Activated T-helper 17 cell treated with anti-CD3 and anti-CD28 coated beads, Interleukin-2, amount 50 U/mL, for 72 hours (primary cell): ENCODE measurements at regions not wholly inside any gene's neighbourhood (a gene's known extent, or its start where the extent isn't known, plus 50 kb on each side); places are given as distances from the start of the nearest gene placed in this dataset.
A peak's percentile ranks its signal among the peaks of the same experiment; 100 is the strongest.

Experiments used
- ATAC-seq: fragments of 150-1000 bp; cut with Tn5 transposase; replicated peaks from 2 replicates; pipeline ENCODE4 v1.10.0; 2021; ENCODE audit warnings: mild to moderate bottlenecking, moderate library complexity
- H3K27ac Mint-ChIP-seq: one replicate; pipeline ENCODE4 v1.8.0; 2022; ENCODE audit warnings: mixed read lengths
- H3K27me3 Mint-ChIP-seq: one replicate; pipeline ENCODE4 v1.8.0; 2022; ENCODE audit warnings: mixed read lengths
- H3K36me3 Mint-ChIP-seq: one replicate; pipeline ENCODE4 v1.8.0; 2022; ENCODE audit warnings: low read depth, mild to moderate bottlenecking, mixed read lengths
- H3K4me1 Mint-ChIP-seq: one replicate; pipeline ENCODE4 v1.8.0; 2022; ENCODE audit warnings: mixed read lengths
- H3K4me3 Mint-ChIP-seq: one replicate; pipeline ENCODE4 v1.8.0; 2022; ENCODE audit warnings: mild to moderate bottlenecking, mixed read lengths
- H3K9me3 Mint-ChIP-seq: one replicate; pipeline ENCODE4 v1.8.0; 2022; ENCODE audit warnings: mixed read lengths

- no peak for ATAC-seq
- Mint-ChIP-seq H3K9me3 (peaks cover 5% of the 10 kb centered on the region), H3K4me1 (no peaks in the 10 kb centered on the region), H3K27me3 (no peaks in the 10 kb centered on the region), H3K36me3 (no peaks in the 10 kb centered on the region), H3K27ac (no peak overlapping the region), H3K4me3 (no peak overlapping the region)
These were observed 1193.7 kb upstream of the CDH18 start for GRCh38 chr5:21181609-21182125.

- Mint-ChIP-seq H3K36me3 (no peaks in the 10 kb centered on the region), H3K27ac (no peak overlapping the region), H3K27me3 (no peaks in the 10 kb centered on the region), H3K4me1 (no peaks in the 10 kb centered on the region), H3K4me3 (no peak overlapping the region), H3K9me3 (peaks cover 4% of the 10 kb centered on the region)
- ATAC-seq: no peak
These were observed 1185.5 kb upstream of the CDH18 start for GRCh38 chr5:21173526-21173925.

DNA sequence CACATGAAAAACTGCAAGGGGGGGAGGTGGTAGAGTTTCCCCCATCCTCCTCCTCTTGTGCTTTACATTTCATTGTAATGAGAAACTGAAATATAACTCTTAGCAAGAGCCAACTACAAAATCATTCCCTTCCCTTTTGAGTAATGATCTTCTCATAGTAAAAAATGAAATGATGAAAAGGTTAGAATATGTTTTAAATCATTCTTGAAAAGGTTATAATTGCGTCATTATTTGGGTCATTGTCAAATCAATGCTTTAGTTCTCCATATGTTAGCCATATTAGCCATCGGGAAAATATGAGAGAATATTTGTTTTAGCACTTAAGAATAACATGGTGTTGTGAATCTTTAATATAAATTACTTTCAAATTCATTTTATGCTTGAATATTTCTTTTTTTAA, 1185.0 kb upstream of the CDH18 start:
- H3K4me1 Mint-ChIP-seq: no peaks in the 10 kb centered on the region
- H3K36me3 Mint-ChIP-seq: no peaks in the 10 kb centered on the region
- H3K9me3 Mint-ChIP-seq: peaks cover 4% of the 10 kb centered on the region
- no peaks in the 10 kb centered on the region for H3K27me3 Mint-ChIP-seq
- H3K27ac Mint-ChIP-seq: no peak overlapping the region
- no peak overlapping the region for H3K4me3 Mint-ChIP-seq
- no peak for ATAC-seq

GRCh38 chr5:21171038-21171437, 1183.0 kb upstream of the CDH18 start:
- Mint-ChIP-seq H3K27me3 (no peaks in the 10 kb centered on the region), H3K9me3 (peaks cover 4% of the 10 kb centered on the region), H3K27ac (no peak overlapping the region), H3K4me3 (no peak overlapping the region), H3K4me1 (no peaks in the 10 kb centered on the region), H3K36me3 (no peaks in the 10 kb centered on the region)
- ATAC-seq: no peak

DNA sequence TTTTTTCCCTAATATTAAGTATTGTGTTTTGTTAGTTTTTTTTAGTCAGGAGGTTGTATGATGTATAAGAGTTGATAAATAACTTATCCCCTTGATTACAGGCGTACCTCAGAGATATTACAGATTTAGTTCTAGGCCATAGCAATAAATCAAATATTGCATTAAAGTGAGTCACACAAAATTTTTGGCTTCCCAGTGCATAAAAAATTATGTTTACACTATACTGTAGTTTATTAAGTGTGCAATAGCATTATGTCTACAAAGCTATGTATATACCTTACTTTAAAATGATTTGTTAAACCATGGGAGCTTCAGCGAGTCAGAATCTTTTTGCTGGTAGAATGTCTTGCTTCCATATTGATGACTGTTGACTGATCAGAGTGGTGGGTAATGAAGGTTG, 1180.6 kb upstream of the CDH18 start:
- peaks cover 4% of the 10 kb centered on the region for H3K9me3 Mint-ChIP-seq
- ATAC-seq: no peak
- no peaks in the 10 kb centered on the region for H3K27me3 Mint-ChIP-seq
- no peak overlapping the region for H3K4me3 Mint-ChIP-seq
- no peaks in the 10 kb centered on the region for H3K4me1 Mint-ChIP-seq
- no peak overlapping the region for H3K27ac Mint-ChIP-seq
- no peaks in the 10 kb centered on the region for H3K36me3 Mint-ChIP-seq

- no peaks in the 10 kb centered on the region for H3K27me3 Mint-ChIP-seq
- H3K4me3 Mint-ChIP-seq: no peak overlapping the region
- H3K36me3 Mint-ChIP-seq: no peaks in the 10 kb centered on the region
- peaks cover 11% of the 10 kb centered on the region for H3K9me3 Mint-ChIP-seq
- no peak overlapping the region for H3K27ac Mint-ChIP-seq
- no peaks in the 10 kb centered on the region for H3K4me1 Mint-ChIP-seq
- no peak for ATAC-seq
These were observed 1177.3 kb upstream of the CDH18 start for GRCh38 chr5:21165344-21165743.

- H3K27ac Mint-ChIP-seq: no peak overlapping the region
These were observed 1176.4 kb upstream of the CDH18 start for GRCh38 chr5:21164425-21164824.

DNA sequence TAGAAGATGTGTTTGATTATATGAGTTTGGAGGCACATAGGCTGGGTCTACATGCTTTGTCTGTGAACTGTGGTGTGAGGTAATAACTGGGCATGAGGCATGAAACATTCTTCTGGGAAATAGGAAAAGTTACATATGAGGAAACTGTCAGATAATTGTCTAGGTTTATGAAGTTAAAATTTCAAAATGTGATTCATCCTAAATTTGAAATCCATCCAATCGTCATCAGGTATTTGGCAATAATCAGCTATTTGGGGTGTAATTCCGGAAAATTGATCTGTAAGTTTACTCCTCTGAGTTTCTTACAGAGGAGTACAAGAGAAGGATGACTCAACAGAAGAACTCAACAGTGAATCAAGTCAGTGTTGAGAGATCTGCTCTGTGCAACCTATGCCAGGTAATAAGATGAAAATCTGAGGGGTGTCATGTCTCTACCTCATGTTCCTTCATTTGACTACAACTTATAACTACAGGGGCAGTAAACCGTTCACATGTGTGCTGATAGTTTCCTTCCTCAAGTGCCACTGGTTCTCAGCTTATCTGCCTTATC, 1171.6 kb upstream of the CDH18 start:
- H3K4me1 Mint-ChIP-seq: no peaks in the 10 kb centered on the region
- no peaks in the 10 kb centered on the region for H3K36me3 Mint-ChIP-seq
- no peak overlapping the region for H3K27ac Mint-ChIP-seq
- no peak overlapping the region for H3K4me3 Mint-ChIP-seq
- H3K9me3 Mint-ChIP-seq: peaks cover 15% of the 10 kb centered on the region
- H3K27me3 Mint-ChIP-seq: no peaks in the 10 kb centered on the region
- no peak for ATAC-seq

More at GRCh38 chr5:21164425-21164824, 1176.4 kb upstream of the CDH18 start:
- Mint-ChIP-seq H3K36me3 (no peaks in the 10 kb centered on the region), H3K4me1 (no peaks in the 10 kb centered on the region), H3K4me3 (no peak overlapping the region), H3K9me3 (peaks cover 11% of the 10 kb centered on the region), H3K27me3 (no peaks in the 10 kb centered on the region)
- ATAC-seq: no peak

- H3K4me3 Mint-ChIP-seq: no peak overlapping the region
- ATAC-seq: no peak
- no peaks in the 10 kb centered on the region for H3K4me1 Mint-ChIP-seq
- no peak overlapping the region for H3K27ac Mint-ChIP-seq
- no peaks in the 10 kb centered on the region for H3K36me3 Mint-ChIP-seq
- peaks cover 8% of the 10 kb centered on the region for H3K9me3 Mint-ChIP-seq
- no peaks in the 10 kb centered on the region for H3K27me3 Mint-ChIP-seq
These were observed 1166.5 kb upstream of the CDH18 start for GRCh38 chr5:21154526-21154925.

GRCh38 chr5:21152611-21153010, 1164.6 kb upstream of the CDH18 start:
- Mint-ChIP-seq H3K4me3 (no peak overlapping the region), H3K27ac (no peak overlapping the region), H3K9me3 (peaks cover 8% of the 10 kb centered on the region), H3K4me1 (no peaks in the 10 kb centered on the region), H3K27me3 (no peaks in the 10 kb centered on the region), H3K36me3 (no peaks in the 10 kb centered on the region)
- ATAC-seq: no peak

GRCh38 chr5:21145376-21145775, 1157.4 kb upstream of the CDH18 start:
- ATAC-seq: no peak
- no peak overlapping the region for H3K4me3 Mint-ChIP-seq
- H3K27ac Mint-ChIP-seq: no peak overlapping the region
- H3K9me3 Mint-ChIP-seq: peaks cover 4% of the 10 kb centered on the region
- no peaks in the 10 kb centered on the region for H3K36me3 Mint-ChIP-seq
- H3K4me1 Mint-ChIP-seq: no peaks in the 10 kb centered on the region
- no peaks in the 10 kb centered on the region for H3K27me3 Mint-ChIP-seq

DNA sequence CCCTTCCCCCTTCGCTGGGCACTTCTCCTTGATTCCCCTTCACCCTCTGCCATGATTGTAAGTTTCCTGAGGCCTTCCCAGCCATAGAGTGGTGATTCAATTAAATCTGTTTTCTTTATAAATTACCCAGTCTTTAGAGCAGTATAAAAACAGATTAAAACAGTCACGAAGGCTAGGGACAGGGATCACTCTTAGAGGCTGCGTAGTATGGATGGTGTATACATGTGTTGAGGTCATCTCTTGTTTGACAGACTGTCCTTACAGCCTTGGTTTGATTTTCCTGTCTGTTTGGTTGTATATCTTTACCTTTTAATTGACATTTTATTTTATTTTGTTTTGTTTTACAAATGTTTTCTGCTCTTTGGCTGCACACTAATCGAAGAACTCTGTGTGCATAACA, 1155.7 kb upstream of the CDH18 start:
- no peaks in the 10 kb centered on the region for H3K4me1 Mint-ChIP-seq
- no peak overlapping the region for H3K27ac Mint-ChIP-seq
- H3K36me3 Mint-ChIP-seq: no peaks in the 10 kb centered on the region
- peak; percentile 35 for ATAC-seq
- H3K9me3 Mint-ChIP-seq: peaks cover 4% of the 10 kb centered on the region
- H3K27me3 Mint-ChIP-seq: no peaks in the 10 kb centered on the region
- no peak overlapping the region for H3K4me3 Mint-ChIP-seq

DNA sequence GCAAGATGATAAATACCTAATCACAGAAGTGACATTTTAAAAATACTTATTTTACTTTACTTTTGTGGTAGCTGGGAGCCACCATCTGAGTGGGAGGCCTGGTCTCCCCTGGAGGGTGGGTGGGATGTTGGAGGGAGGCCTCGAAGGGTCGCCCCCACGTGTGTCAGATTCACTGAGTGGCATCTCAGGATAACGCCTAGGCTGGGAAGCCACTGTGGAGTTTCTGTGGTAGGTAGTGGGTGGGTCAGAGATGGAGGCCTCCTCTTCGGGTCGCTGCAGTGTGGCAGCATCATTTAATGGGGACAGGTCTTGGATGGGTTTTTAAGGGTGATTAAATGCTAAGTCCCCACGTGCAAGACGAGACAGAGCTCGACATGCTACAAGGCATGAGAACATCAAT, 1154.8 kb upstream of the CDH18 start:
- H3K27me3 Mint-ChIP-seq: no peaks in the 10 kb centered on the region
- H3K36me3 Mint-ChIP-seq: no peaks in the 10 kb centered on the region
- H3K4me1 Mint-ChIP-seq: no peaks in the 10 kb centered on the region
- peak; percentile 39 for ATAC-seq
- no peaks in the 10 kb centered on the region for H3K9me3 Mint-ChIP-seq
- no peak overlapping the region for H3K27ac Mint-ChIP-seq
- no peak overlapping the region for H3K4me3 Mint-ChIP-seq

DNA sequence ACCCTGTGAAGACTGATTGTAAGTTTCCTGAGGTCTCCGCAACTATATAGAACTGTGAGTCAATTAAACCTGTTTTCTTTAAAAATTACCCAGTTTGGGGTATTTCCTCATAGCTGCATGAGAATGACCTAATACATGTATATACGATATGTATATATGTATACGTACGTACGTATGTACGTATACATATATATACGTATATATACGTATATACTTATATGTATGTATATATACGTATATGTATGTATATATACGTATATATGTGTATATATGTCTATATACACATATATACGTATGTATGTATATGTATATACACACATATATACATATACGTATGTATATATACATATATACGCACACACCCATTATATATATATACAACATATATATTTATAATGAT, 1153.0 kb upstream of the CDH18 start:
- H3K27ac Mint-ChIP-seq: no peak overlapping the region
- H3K4me3 Mint-ChIP-seq: no peak overlapping the region
- no peaks in the 10 kb centered on the region for H3K27me3 Mint-ChIP-seq
- H3K4me1 Mint-ChIP-seq: no peaks in the 10 kb centered on the region
- H3K9me3 Mint-ChIP-seq: no peaks in the 10 kb centered on the region
- peak; percentile 12 for ATAC-seq
- H3K36me3 Mint-ChIP-seq: no peaks in the 10 kb centered on the region

DNA sequence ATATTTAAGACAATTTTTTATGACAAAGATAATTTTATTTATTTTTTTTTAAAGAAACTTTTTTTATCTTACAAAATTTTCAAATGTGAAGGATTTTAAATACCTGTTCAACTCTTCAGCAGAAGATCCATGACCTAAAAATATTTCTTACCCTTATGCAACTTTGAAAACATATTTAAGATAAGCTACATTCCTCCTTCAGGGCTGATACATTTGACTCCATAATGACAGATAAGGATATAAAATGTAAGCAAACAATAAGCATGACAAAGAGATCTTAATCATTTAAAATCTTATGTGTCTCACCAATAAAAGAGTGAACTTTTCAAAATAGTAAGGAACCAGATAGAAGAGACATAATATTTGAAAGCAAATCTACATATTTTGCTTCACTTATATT, 1138.2 kb upstream of the CDH18 start:
- Mint-ChIP-seq H3K9me3 (peaks cover 4% of the 10 kb centered on the region), H3K27ac (no peak overlapping the region), H3K4me1 (no peaks in the 10 kb centered on the region), H3K27me3 (no peaks in the 10 kb centered on the region), H3K4me3 (no peak overlapping the region), H3K36me3 (no peaks in the 10 kb centered on the region)
- no peak for ATAC-seq
